ENCODE measurements at regions not wholly inside any gene's neighbourhood (a gene's known extent, or its start where the extent isn't known, plus 50 kb on each side); places are given as distances from the start of the nearest gene placed in this dataset.

GRCh38 chr4:174012135-174012885, 271.2 kb downstream of the FBXO8 start:
- Histone ChIP-seq H3K9me3 (ENCODE audit: control insufficient read depth in 1 of 2, insufficient read depth in 1 of 2, low read depth in 1 of 2, low read length in 2 of 2) (no peaks in the 10 kb centered on the region), H3K79me2 (ENCODE audit: insufficient read depth, low read length) (no peaks in the 10 kb centered on the region), H3K4me2 (ENCODE audit: low read length) (no peak overlapping the region), H2AFZ (ENCODE audit: low read depth, low read length, poor library complexity, severe bottlenecking) (no peak overlapping the region), H3K27me3 (ENCODE audit: insufficient read depth, low read length) (peaks cover 35% of the 10 kb centered on the region), H3K9ac (ENCODE audit: low read length) (no peak overlapping the region), H3K36me3 (ENCODE audit: control insufficient read depth in 1 of 2, insufficient read depth in 2 of 2, low read length in 2 of 2) (no peaks in the 10 kb centered on the region), H3K27ac (ENCODE audit: low read depth, low read length) (no peak overlapping the region), H3K9me2 (ENCODE audit: insufficient read depth) (no peaks in the 10 kb centered on the region), H3K4me1 (ENCODE audit: control insufficient read depth in 1 of 2, insufficient read depth in 2 of 2, low read length in 2 of 2) (no peaks in the 10 kb centered on the region), H3K4me3 (replicated peaks in 1 of 2; ENCODE audit: low read depth in 1 of 2, low read length in 2 of 2) (no peak overlapping the region), H4K20me1 (ENCODE audit: insufficient read depth) (no peaks in the 10 kb centered on the region)
- ChIA-PET CTCF (no interaction called here), RAD21 (ENCODE audit: low non-redundant PET in 1 of 2, low total read pairs in 2 of 2, uncharacterized antibody in 2 of 2, unreplicated experiment in 2 of 2) (no interaction called here), POLR2A (no interaction called here)
- no peak for DNase-seq (ENCODE audit: low read depth, low spot score)
- no TSS peak for BruUV-seq (replicated peaks)
- TF ChIP-seq MAX (IDR thresholded peaks at IDR 0.05) = no peak
- TF ChIP-seq ATF3 (IDR thresholded peaks at IDR 0.05) = no peak
- no peak for TF ChIP-seq EZH2 (IDR thresholded peaks at IDR 0.05)
- no peak for TF ChIP-seq ELF1 (IDR thresholded peaks at IDR 0.05; ENCODE audit: borderline replicate concordance, low read depth)
- TF ChIP-seq RAD21 (IDR thresholded peaks at IDR 0.05; ENCODE audit: low read depth) = no peak
- TF ChIP-seq EGR1 (IDR thresholded peaks at IDR 0.05; ENCODE audit: low read depth) = no peak
- no peak for TF ChIP-seq POLR2AphosphoS5 (IDR thresholded peaks at IDR 0.05; ENCODE audit: low read depth, low read length)
- no peak for TF ChIP-seq YY1 (IDR thresholded peaks at IDR 0.05; ENCODE audit: extremely low read depth, insufficient replicate concordance, low read depth, low read length)
- TF ChIP-seq SIN3A (IDR thresholded peaks at IDR 0.05; ENCODE audit: low read depth) = no peak
- no peak for TF ChIP-seq ZFX (IDR thresholded peaks at IDR 0.05)
- TF ChIP-seq FOSL1 (IDR thresholded peaks at IDR 0.05; ENCODE audit: low read depth) = no peak
- TF ChIP-seq POLR2A (IDR thresholded peaks at IDR 0.05; ENCODE audit: borderline replicate concordance, extremely low read depth, insufficient read depth, insufficient read length) = no peak
- TF ChIP-seq CTCF (IDR thresholded peaks at IDR 0.05 in 2 of 3, conservative IDR thresholded peaks at IDR 0.05 in 1 of 3; ENCODE audit: borderline replicate concordance in 1 of 3, insufficient read depth in 1 of 3, low read depth in 2 of 3, low read length in 2 of 3) = no peak
- TF ChIP-seq JUND (IDR thresholded peaks at IDR 0.05) = no peak
- TF ChIP-seq SP1 (IDR thresholded peaks at IDR 0.05; ENCODE audit: low read depth) = no peak
- no peak for TF ChIP-seq EZH2phosphoT487 (IDR thresholded peaks at IDR 0.05; ENCODE audit: borderline replicate concordance)
- no peak for TF ChIP-seq CEBPB (IDR thresholded peaks at IDR 0.05; ENCODE audit: low read depth)
- intact Hi-C loops (cut with micrococcal nuclease) = no loop called here
- ATAC-seq = no peak
